Mucosa of rectum (tissue), 2 donors: ENCODE measurements at regions not wholly inside any gene's neighbourhood (a gene's known extent, or its start where the extent isn't known, plus 50 kb on each side); places are given as distances from the start of the nearest gene placed in this dataset.

Source experiments
- H3K27ac ChIP-seq, 2 donors: one replicate each; pipeline ENCODE4 v1.7.0; 2013; ENCODE audit warnings: inconsistent platforms in 2 of 2, low read depth in 2 of 2, low read length in 2 of 2
- H3K27me3 ChIP-seq, 2 donors: one replicate each; pipeline ENCODE4 v1.7.0; 2013; ENCODE audit warnings: low read length in 2 of 2; ENCODE audit not compliant: control insufficient read depth in 2 of 2, insufficient read depth in 2 of 2
- H3K36me3 ChIP-seq, 2 donors: one replicate each; pipeline ENCODE4 v1.7.0; 2013; ENCODE audit warnings: low read length in 2 of 2; ENCODE audit not compliant: control insufficient read depth in 2 of 2, insufficient read depth in 2 of 2
- H3K4me1 ChIP-seq, 2 donors: one replicate each; pipeline ENCODE4 v1.7.0; 2013; ENCODE audit warnings: low read length in 2 of 2, mild to moderate bottlenecking in 1 of 2; ENCODE audit not compliant: control insufficient read depth in 2 of 2, insufficient read depth in 2 of 2
- H3K4me3 ChIP-seq, 2 donors: one replicate each; pipeline ENCODE4 v1.7.0; 2013; ENCODE audit warnings: low read length in 2 of 2
- H3K9ac ChIP-seq, 2 donors: one replicate each; pipeline ENCODE4 v1.7.0; 2013; ENCODE audit warnings: low read length in 2 of 2, low read depth in 1 of 2, mild to moderate bottlenecking in 1 of 2
- H3K9me3 ChIP-seq, 2 donors: one replicate each; pipeline ENCODE4 v1.7.0; 2013; ENCODE audit warnings: low read length in 2 of 2; ENCODE audit not compliant: control insufficient read depth in 2 of 2
- donor health status: healthy.
- donor health status: Normal muscosa, but diverticular disease.

DNA sequence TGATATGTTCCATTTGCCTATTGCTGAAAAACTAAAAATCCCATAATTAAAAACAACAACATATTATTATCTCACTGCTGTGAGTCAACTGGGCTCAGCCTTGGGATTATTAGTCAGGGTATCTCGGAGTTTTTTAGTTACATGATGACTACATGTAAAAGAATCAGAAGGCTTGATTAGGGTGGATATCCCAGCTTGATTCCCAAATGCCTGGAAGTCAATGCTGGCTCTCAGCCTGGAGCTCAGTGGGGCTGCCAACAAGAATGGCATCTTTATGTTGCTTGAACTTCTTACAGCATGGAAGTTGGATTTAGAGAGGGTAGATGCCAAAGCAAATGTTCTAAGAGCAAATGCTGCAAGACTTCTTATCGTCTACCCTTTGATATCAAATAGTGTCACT is 278.5 kb downstream of the PLOD2 start:
- H3K27me3 ChIP-seq = no peaks in the 10 kb centered on the region
- H3K36me3 ChIP-seq = no peaks in the 10 kb centered on the region
- no peak overlapping the region for H3K9ac ChIP-seq
- H3K27ac ChIP-seq = no peak overlapping the region
- H3K4me3 ChIP-seq = no peak overlapping the region
- H3K9me3 ChIP-seq = no peaks in the 10 kb centered on the region
- no peaks in the 10 kb centered on the region for H3K4me1 ChIP-seq

GRCh38 chr3:145889730-145890129 is 271.3 kb downstream of the PLOD2 start:
- Histone ChIP-seq H3K27me3 (no peaks in the 10 kb centered on the region), H3K4me3 (no peak overlapping the region), H3K9me3 (no peaks in the 10 kb centered on the region), H3K4me1 (no peaks in the 10 kb centered on the region), H3K27ac (no peak overlapping the region), H3K9ac (no peak overlapping the region), H3K36me3 (no peaks in the 10 kb centered on the region)

- H3K9ac ChIP-seq = no peak overlapping the region
- no peak overlapping the region for H3K4me3 ChIP-seq
- no peaks in the 10 kb centered on the region for H3K9me3 ChIP-seq
- H3K36me3 ChIP-seq = no peaks in the 10 kb centered on the region
- H3K27me3 ChIP-seq = no peaks in the 10 kb centered on the region
- H3K4me1 ChIP-seq = no peaks in the 10 kb centered on the region
- no peak overlapping the region for H3K27ac ChIP-seq
These were observed 268.1 kb downstream of the PLOD2 start for GRCh38 chr3:145892869-145893268.

- no peaks in the 10 kb centered on the region for H3K36me3 ChIP-seq
- H3K27me3 ChIP-seq = no peaks in the 10 kb centered on the region
These were observed 267.7 kb downstream of the PLOD2 start for GRCh38 chr3:145893331-145893730.

GRCh38 chr3:145898487-145898886 is 262.5 kb downstream of the PLOD2 start:
- no peaks in the 10 kb centered on the region for H3K36me3 ChIP-seq
- no peak overlapping the region for H3K27ac ChIP-seq
- no peaks in the 10 kb centered on the region for H3K9me3 ChIP-seq
- H3K27me3 ChIP-seq = no peaks in the 10 kb centered on the region
- no peak overlapping the region for H3K9ac ChIP-seq
- H3K4me3 ChIP-seq = no peak overlapping the region
- no peaks in the 10 kb centered on the region for H3K4me1 ChIP-seq

More at GRCh38 chr3:145893331-145893730, 267.7 kb downstream of the PLOD2 start:
- no peak overlapping the region for H3K27ac ChIP-seq
- no peaks in the 10 kb centered on the region for H3K4me1 ChIP-seq
- H3K9me3 ChIP-seq = no peaks in the 10 kb centered on the region
- no peak overlapping the region for H3K9ac ChIP-seq
- no peak overlapping the region for H3K4me3 ChIP-seq

- H3K36me3 ChIP-seq = no peaks in the 10 kb centered on the region
- H3K27ac ChIP-seq = no peak overlapping the region
- no peaks in the 10 kb centered on the region for H3K27me3 ChIP-seq
- H3K4me3 ChIP-seq = no peak overlapping the region
- no peak overlapping the region for H3K9ac ChIP-seq
- H3K4me1 ChIP-seq = no peaks in the 10 kb centered on the region
- no peaks in the 10 kb centered on the region for H3K9me3 ChIP-seq
These were observed 261.7 kb downstream of the PLOD2 start for GRCh38 chr3:145899241-145899640.

GRCh38 chr3:145900056-145900829 is 260.7 kb downstream of the PLOD2 start:
- Histone ChIP-seq H3K36me3 (no peaks in the 10 kb centered on the region), H3K27ac (no peak overlapping the region), H3K9ac (no peak overlapping the region), H3K4me1 (no peaks in the 10 kb centered on the region), H3K9me3 (no peaks in the 10 kb centered on the region), H3K4me3 (no peak overlapping the region), H3K27me3 (no peaks in the 10 kb centered on the region)

DNA sequence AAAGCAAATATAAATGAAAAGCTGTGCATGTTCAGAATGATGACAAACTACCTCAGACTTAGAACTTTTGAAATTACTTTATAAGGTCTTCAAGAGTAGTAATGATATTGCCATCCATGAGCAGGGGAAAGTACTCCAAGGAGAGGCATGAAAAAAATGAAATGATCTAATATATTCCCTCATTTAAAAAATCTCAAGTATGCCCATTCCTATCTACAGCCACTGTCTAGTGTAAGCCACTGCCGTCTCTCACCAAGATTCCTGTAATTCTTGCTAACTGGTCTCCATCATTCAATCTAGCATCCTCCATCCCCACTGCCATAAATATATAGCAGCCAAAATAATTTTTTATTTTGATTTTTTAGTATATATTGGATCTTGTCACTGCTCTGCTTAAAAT is 258.8 kb downstream of the PLOD2 start:
- Histone ChIP-seq H3K27ac (no peak overlapping the region), H3K9ac (no peak overlapping the region), H3K9me3 (no peaks in the 10 kb centered on the region), H3K36me3 (no peaks in the 10 kb centered on the region), H3K27me3 (no peaks in the 10 kb centered on the region), H3K4me3 (no peak overlapping the region), H3K4me1 (no peaks in the 10 kb centered on the region)

DNA sequence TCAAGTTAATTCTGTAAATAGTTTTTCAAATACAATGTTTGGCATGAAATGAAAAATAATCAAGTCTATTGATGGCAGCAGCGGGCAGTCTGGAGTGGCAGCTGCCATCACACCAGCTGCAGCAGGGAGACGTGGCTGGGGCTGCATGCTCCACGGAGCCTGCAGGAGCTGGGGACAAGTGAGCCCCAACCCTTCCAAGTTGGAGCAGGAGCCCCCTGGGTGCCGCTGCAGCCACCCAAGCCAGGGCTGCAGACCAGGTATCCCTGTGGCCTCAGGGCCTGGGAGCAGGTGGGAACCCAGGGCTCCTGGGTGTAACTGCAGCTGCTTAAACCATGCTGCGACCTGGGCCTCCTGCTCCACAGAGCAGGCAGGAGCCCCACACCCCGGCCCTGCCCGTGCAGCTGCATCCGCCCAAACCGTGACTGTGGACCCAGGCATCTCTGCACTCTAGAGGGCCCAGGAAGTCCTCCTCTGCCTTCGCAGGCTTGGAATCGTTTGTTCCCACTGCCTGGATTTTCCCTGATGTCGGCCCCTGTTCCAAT is 257.4 kb downstream of the PLOD2 start:
- no peaks in the 10 kb centered on the region for H3K27me3 ChIP-seq
- no peak overlapping the region for H3K9ac ChIP-seq
- no peak overlapping the region for H3K4me3 ChIP-seq
- H3K36me3 ChIP-seq = no peaks in the 10 kb centered on the region
- H3K9me3 ChIP-seq = no peaks in the 10 kb centered on the region
- H3K27ac ChIP-seq = no peak overlapping the region
- H3K4me1 ChIP-seq = no peaks in the 10 kb centered on the region

DNA sequence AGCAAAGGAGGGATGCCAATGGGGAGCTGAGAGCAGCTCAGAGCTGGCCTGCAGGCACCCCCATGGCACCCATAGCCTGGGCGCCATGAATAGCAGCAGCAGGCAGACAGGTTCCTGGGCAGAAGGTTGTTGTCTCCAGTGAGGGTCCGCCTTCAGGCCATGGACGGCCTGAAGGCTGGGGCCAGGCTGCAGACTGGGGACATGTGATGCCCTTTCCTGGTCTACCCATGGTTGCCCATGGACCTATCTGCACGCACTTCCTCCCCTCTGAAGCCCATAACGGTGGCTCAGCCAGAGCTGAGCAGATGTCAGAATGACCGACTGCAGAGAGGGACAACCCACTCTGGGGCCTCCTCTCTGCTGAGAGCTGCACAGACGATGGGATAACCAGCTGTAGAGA is 256.8 kb downstream of the PLOD2 start:
- no peaks in the 10 kb centered on the region for H3K36me3 ChIP-seq
- H3K4me3 ChIP-seq = no peak overlapping the region
- no peak overlapping the region for H3K27ac ChIP-seq
- no peaks in the 10 kb centered on the region for H3K4me1 ChIP-seq
- no peak overlapping the region for H3K9ac ChIP-seq
- no peaks in the 10 kb centered on the region for H3K9me3 ChIP-seq
- H3K27me3 ChIP-seq = no peaks in the 10 kb centered on the region
